H1 (cell line): ENCODE measurements at regions not wholly inside any gene's neighbourhood (a gene's known extent, or its start where the extent isn't known, plus 50 kb on each side); places are given as distances from the start of the nearest gene placed in this dataset.

ENCODE experiments used
- CTCF ChIA-PET: fragments of 300-600 bp; sonication (Branson Sonifier 250); formaldehyde crosslinking; loops from one replicate; lab custom pipeline; 2021; ENCODE audit not compliant: partially characterized antibody; lab: Charles Lee
- POLR2A ChIA-PET: fragments of 300-600 bp; sonication (Branson Sonifier 250); formaldehyde crosslinking; loops from one replicate; lab custom pipeline; 2021; ENCODE audit warnings: inconsistent platforms; ENCODE audit not compliant: partially characterized antibody; lab: Charles Lee
- DNase-seq, 2 experiments: peaks; one replicate each; pipeline versions ENCODE4 v3.0.0 to v3.0.0-alpha.2; 2010 to 2022; ENCODE audit warnings: low spot score in 2 of 2, low read depth in 1 of 2, mixed read lengths in 1 of 2
- FAIRE-seq: peaks from 2 replicates; lab custom pipeline; 2011; peaks lifted over from hg19 to GRCh38; lab: Jason Lieb, UNC
- H2AFZ ChIP-seq: 2 replicates; pipeline ENCODE4 v1.8.1; 2012; ENCODE audit warnings: low read length, inconsistent platforms
- H2AK5ac ChIP-seq: 2 replicates; pipeline ENCODE4 v1.6.1; 2013; ENCODE audit warnings: low read depth, low read length
- H2BK120ac ChIP-seq: replicated peaks from 2 replicates; pipeline ENCODE3; 2013; ENCODE audit warnings: low read depth, low read length, inconsistent platforms
- H2BK12ac ChIP-seq: 2 replicates; pipeline ENCODE4 v1.6.1; 2013; ENCODE audit warnings: low read depth, low read length
- H2BK15ac ChIP-seq: 2 replicates; pipeline ENCODE4 v1.6.1; 2013; ENCODE audit warnings: low read length
- H2BK20ac ChIP-seq: 2 replicates; pipeline ENCODE4 v1.6.1; 2013; ENCODE audit warnings: low read length
- H2BK5ac ChIP-seq: 2 replicates; pipeline ENCODE4 v1.6.1; 2013; ENCODE audit warnings: low read depth, low read length
- H3K14ac ChIP-seq: 2 replicates; pipeline ENCODE4 v1.6.1; 2013; ENCODE audit warnings: inconsistent platforms; ENCODE audit not compliant: insufficient read length
- H3K18ac ChIP-seq: 2 replicates; pipeline ENCODE4 v1.6.1; 2013; ENCODE audit warnings: low read length; ENCODE audit errors: extremely low read depth
- H3K23ac ChIP-seq: 2 replicates; pipeline ENCODE4 v1.6.1; 2013; ENCODE audit warnings: inconsistent platforms; ENCODE audit not compliant: insufficient read length
- H3K23me2 ChIP-seq: 2 replicates; pipeline ENCODE4 v1.6.1; 2013; ENCODE audit warnings: low read depth, low read length
- H3K27ac ChIP-seq: 2 replicates; pipeline ENCODE4 v1.6.1; 2011; ENCODE audit warnings: low read depth, low read length, inconsistent platforms
- H3K27me3 ChIP-seq, 4 experiments: replicated peaks in 1 of 4; 1 replicate in 1 of 4; 2 replicates in 3 of 4; pipeline versions ENCODE4 v1.6.1 to v1.8.1; 2011 to 2013; ENCODE audit warnings: low read length in 3 of 4, mild to moderate bottlenecking in 3 of 4, inconsistent platforms in 2 of 4, mixed read lengths in 2 of 4, moderate library complexity in 1 of 4; ENCODE audit not compliant: control insufficient read depth in 3 of 4, insufficient read depth in 3 of 4; ENCODE audit errors: extremely low read depth in 1 of 4
- H3K36me3 ChIP-seq, 4 experiments: 2 replicates each; pipeline versions ENCODE4 v1.6.1 to v1.8.1; 2011 to 2013; ENCODE audit warnings: mild to moderate bottlenecking in 4 of 4, low read length in 3 of 4, moderate library complexity in 2 of 4, control low read depth in 1 of 4, inconsistent platforms in 1 of 4; ENCODE audit not compliant: insufficient read depth in 4 of 4, control insufficient read depth in 2 of 4
- H3K4ac ChIP-seq: replicated peaks from 2 replicates; pipeline ENCODE3; 2013; ENCODE audit warnings: low read length, low read depth, mixed read lengths, inconsistent platforms; ENCODE audit not compliant: insufficient read length
- H3K4me1 ChIP-seq, 4 experiments: replicated peaks in 1 of 4; 1 replicate in 1 of 4; 2 replicates in 3 of 4; pipeline versions ENCODE4 v1.6.1 to v1.8.1; 2011 to 2013; ENCODE audit warnings: low read length in 3 of 4, inconsistent platforms in 2 of 4, mixed read lengths in 1 of 4; ENCODE audit not compliant: insufficient read depth in 4 of 4, control insufficient read depth in 3 of 4
- H3K4me2 ChIP-seq, 2 experiments: 2 replicates each; pipeline versions ENCODE4 v1.6.1 to v1.8.1; 2011 to 2013; ENCODE audit warnings: low read depth in 2 of 2, low read length in 2 of 2, control low read depth in 1 of 2, inconsistent platforms in 1 of 2, mild to moderate bottlenecking in 1 of 2; ENCODE audit not compliant: insufficient read depth in 1 of 2
- H3K4me3 ChIP-seq, 4 experiments: fragments of 200-600, 300-600 bp in 1 of 4; sonication (generic), shearing (Covaris generic), sonication (Bioruptor Twin) in 1 of 4; 2 replicates each; pipeline versions ENCODE4 v1.5.1 to v1.8.1; 2011 to 2016; ENCODE audit warnings: low read length in 4 of 4, low read depth in 3 of 4, control low read depth in 2 of 4, inconsistent platforms in 2 of 4, mild to moderate bottlenecking in 2 of 4, mixed read lengths in 1 of 4, moderate library complexity in 1 of 4; ENCODE audit not compliant: insufficient read depth in 2 of 4; ENCODE audit errors: extremely low read depth in 1 of 4
- H3K56ac ChIP-seq: replicated peaks from 2 replicates; pipeline ENCODE3; 2013; ENCODE audit warnings: low read depth, mild to moderate bottlenecking, mixed read lengths, low read length, inconsistent platforms; ENCODE audit not compliant: insufficient read length
- H3K79me1 ChIP-seq: 2 replicates; pipeline ENCODE4 v1.6.1; 2013; ENCODE audit warnings: low read depth, low read length, control low read depth
- H3K79me2 ChIP-seq, 2 experiments: 2 replicates each; pipeline versions ENCODE4 v1.6.1 to v1.8.1; 2012 to 2013; ENCODE audit warnings: low read length in 2 of 2, mild to moderate bottlenecking in 2 of 2, inconsistent platforms in 1 of 2; ENCODE audit not compliant: insufficient read depth in 2 of 2, control insufficient read depth in 1 of 2
- H3K9ac ChIP-seq, 4 experiments: replicated peaks in 1 of 4; 1 replicate in 1 of 4; 2 replicates in 3 of 4; pipeline versions ENCODE4 v1.6.1 to v1.8.1; 2011 to 2013; ENCODE audit warnings: low read depth in 3 of 4, low read length in 3 of 4, control low read depth in 2 of 4, mild to moderate bottlenecking in 2 of 4, moderate library complexity in 2 of 4, inconsistent platforms in 1 of 4; ENCODE audit errors: extremely low read depth in 1 of 4
- H3K9me3 ChIP-seq, 2 experiments: 2 replicates each; pipeline versions ENCODE4 v1.6.1 to v1.8.1; 2012 to 2013; ENCODE audit warnings: mild to moderate bottlenecking in 2 of 2, moderate library complexity in 2 of 2, control low read depth in 1 of 2, inconsistent platforms in 1 of 2, low read depth in 1 of 2, low read length in 1 of 2, mixed read lengths in 1 of 2; ENCODE audit not compliant: insufficient read depth in 2 of 2
- H4K20me1 ChIP-seq, 2 experiments: replicated peaks in 1 of 2; 2 replicates each; pipeline versions ENCODE3 to v1.8.1; 2011 to 2013; ENCODE audit warnings: inconsistent platforms in 2 of 2, low read length in 2 of 2, mild to moderate bottlenecking in 1 of 2; ENCODE audit not compliant: insufficient read depth in 2 of 2, control insufficient read depth in 1 of 2
- H4K5ac ChIP-seq: 2 replicates; pipeline ENCODE4 v1.6.1; 2013; ENCODE audit warnings: low read length, low read depth, mixed read lengths, inconsistent platforms; ENCODE audit not compliant: insufficient read length
- H4K8ac ChIP-seq: 2 replicates; pipeline ENCODE4 v1.8.0; 2013; ENCODE audit warnings: mild to moderate bottlenecking, moderate library complexity, low read length, inconsistent platforms; ENCODE audit not compliant: insufficient read depth; ENCODE audit errors: extremely low read depth
- H4K91ac ChIP-seq: replicated peaks from 2 replicates; pipeline ENCODE3; 2013; ENCODE audit warnings: low read length, mixed read lengths, inconsistent platforms; ENCODE audit not compliant: insufficient read length
- BCL11A ChIP-seq, 2 experiments: IDR thresholded peaks; one replicate each; pipeline ENCODE4 v1.6.1; 2011; ENCODE audit warnings: low read depth in 2 of 2, low read length in 2 of 2, mild to moderate bottlenecking in 2 of 2
- CTBP2 ChIP-seq: IDR thresholded peaks from 2 replicates; pipeline ENCODE4 v1.7.0; 2011; ENCODE audit warnings: borderline replicate concordance, mild to moderate bottlenecking, moderate library complexity, mixed read lengths, low read length; ENCODE audit not compliant: insufficient read depth, insufficient read length
- FOSL1 ChIP-seq: IDR thresholded peaks from 2 replicates; pipeline ENCODE4 v1.6.1; 2011; ENCODE audit warnings: mild to moderate bottlenecking, low read depth, low read length, moderate library complexity; ENCODE audit not compliant: insufficient read depth
- GABPA ChIP-seq: IDR thresholded peaks from 2 replicates; pipeline ENCODE4 v1.6.1; 2011; ENCODE audit warnings: mild to moderate bottlenecking, low read length, moderate library complexity, borderline replicate concordance; ENCODE audit not compliant: insufficient read depth
- GTF2F1 ChIP-seq: IDR thresholded peaks from 2 replicates; pipeline ENCODE4 v1.6.1; 2012; ENCODE audit warnings: low read depth, low read length, improper control_type of control experiment, borderline replicate concordance
- HDAC2 ChIP-seq, 2 experiments: fragments of 300-600 bp in 1 of 2; sonication (generic) in 1 of 2; IDR thresholded peaks; 2 replicates each; pipeline ENCODE4 v1.6.1; 2011 to 2012; ENCODE audit warnings: low read depth in 2 of 2, low read length in 2 of 2, mild to moderate bottlenecking in 2 of 2, moderate library complexity in 2 of 2, borderline replicate concordance in 1 of 2, inconsistent platforms in 1 of 2
- KDM1A ChIP-seq: fragments of 200-600, 300-600 bp; sonication (generic); IDR thresholded peaks from 2 replicates; pipeline ENCODE4 v1.7.1; 2016; ENCODE audit warnings: mild to moderate bottlenecking, low read length, borderline replicate concordance
- POLR2AphosphoS5 ChIP-seq: IDR thresholded peaks from 2 replicates; pipeline ENCODE4 v1.6.1; 2011; ENCODE audit warnings: low read depth, low read length
- RBBP5 ChIP-seq: IDR thresholded peaks from 2 replicates; pipeline ENCODE4 v1.7.1; 2012; ENCODE audit warnings: low read depth, mild to moderate bottlenecking, inconsistent platforms, low read length, moderate library complexity, borderline replicate concordance
- RXRA ChIP-seq: IDR thresholded peaks from 2 replicates; pipeline ENCODE4 v1.6.1; 2011; ENCODE audit warnings: low read depth, mild to moderate bottlenecking, low read length, moderate library complexity; ENCODE audit not compliant: insufficient read depth
- SP4 ChIP-seq: IDR thresholded peaks from 2 replicates; pipeline ENCODE4 v1.6.1; 2012; ENCODE audit warnings: low read length, inconsistent platforms
- ZNF274 ChIP-seq: IDR thresholded peaks from 2 replicates; pipeline ENCODE4 v1.7.0; 2012; ENCODE audit warnings: low read length, borderline replicate concordance; ENCODE audit errors: extremely low read depth
- TF ChIP-seq, protein P1 (sequence below): IDR thresholded peaks from 2 replicates; pipeline ENCODE4 v1.6.1; 2011; ENCODE audit warnings: low read depth, mild to moderate bottlenecking, low read length; ENCODE audit not compliant: insufficient read depth

DNA sequence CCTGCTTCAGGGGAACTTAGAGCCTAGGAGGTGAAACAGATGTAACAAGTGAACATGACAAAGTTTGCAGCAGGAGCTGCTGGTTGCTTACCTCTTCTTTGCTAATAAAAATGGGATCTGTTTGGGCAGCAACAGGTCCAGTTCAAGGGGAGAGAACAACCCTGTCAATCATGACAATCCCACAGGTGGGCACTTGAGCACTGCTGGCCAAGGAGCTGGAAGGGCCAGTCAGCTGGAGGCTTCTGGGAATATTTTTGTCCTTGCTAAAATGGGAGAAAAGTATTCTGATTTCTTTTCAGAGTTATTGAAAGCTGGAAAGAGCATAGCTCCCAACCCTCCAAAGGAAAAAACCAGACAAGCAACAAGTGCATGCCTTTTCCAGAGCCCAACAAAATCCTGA is 477.7 kb upstream of the SULF2 start:
- Histone ChIP-seq H3K27ac (no peak overlapping the region), H3K14ac (no peak overlapping the region), H4K5ac (no peak overlapping the region), H4K91ac (no peak overlapping the region), H2AK5ac (no peak overlapping the region), H4K8ac (no peak overlapping the region), H3K4me2 (no peak overlapping the region), H3K56ac (no peak overlapping the region), H2BK20ac (no peak overlapping the region), H3K23ac (no peak overlapping the region), H2BK15ac (no peak overlapping the region), H3K23me2 (no peaks in the 10 kb centered on the region), H4K20me1 (no peaks in the 10 kb centered on the region), H3K9me3 (no peaks in the 10 kb centered on the region), H3K36me3 (no peaks in the 10 kb centered on the region), H3K9ac (no peak overlapping the region), H3K79me1 (no peaks in the 10 kb centered on the region), H3K4me1 (no peaks in the 10 kb centered on the region; a peak in 1 of 7 replicates), H3K79me2 (no peaks in the 10 kb centered on the region), H2BK120ac (no peak overlapping the region), H2AFZ (no peak overlapping the region), H2BK5ac (no peak overlapping the region), H3K18ac (no peak overlapping the region), H3K4ac (no peak overlapping the region), H3K4me3 (no peak overlapping the region), H2BK12ac (no peak overlapping the region), H3K27me3 (no peaks in the 10 kb centered on the region; a peak in 2 of 7 replicates)
- ChIA-PET CTCF (no interaction called here), POLR2A (no interaction called here)
- DNase-seq = no peak
- FAIRE-seq = no peak
- TF ChIP-seq GABPA (no peak), POLR2AphosphoS5 (no peak), RXRA (no peak), HDAC2 (IDR thresholded peaks at IDR 0.05; ENCODE audit: borderline replicate concordance in 1 of 2, low read depth in 2 of 2, low read length in 2 of 2) (no peak), FOSL1 (no peak), BCL11A (IDR thresholded peaks at IDR 0.05; ENCODE audit: low read depth in 2 of 2, low read length in 2 of 2) (no peak), GTF2F1 (no peak), KDM1A (no peak), SP4 (no peak), CTBP2 (no peak), ZNF274 (no peak), RBBP5 (no peak)
- TF ChIP-seq, protein P1, sequence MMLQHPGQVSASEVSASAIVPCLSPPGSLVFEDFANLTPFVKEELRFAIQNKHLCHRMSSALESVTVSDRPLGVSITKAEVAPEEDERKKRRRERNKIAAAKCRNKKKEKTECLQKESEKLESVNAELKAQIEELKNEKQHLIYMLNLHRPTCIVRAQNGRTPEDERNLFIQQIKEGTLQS = no peak
